Fibroblast of pulmonary artery (primary cell): ENCODE measurements at regions not wholly inside any gene's neighbourhood (a gene's known extent, or its start where the extent isn't known, plus 50 kb on each side); places are given as distances from the start of the nearest gene placed in this dataset.

Source experiments
- DNase-seq: peaks from one replicate; pipeline ENCODE4 v3.0.0-alpha.2; 2010; ENCODE audit warnings: low read depth
- H3K4me3 ChIP-seq: replicated peaks from 2 replicates; pipeline ENCODE4 v1.5.1; 2011; ENCODE audit warnings: low read depth, mild to moderate bottlenecking, control low read depth, low read length, moderate library complexity
- TF ChIP-seq, protein P1 (sequence below): IDR thresholded peaks from 2 replicates; pipeline ENCODE4 v1.5.1; 2011; ENCODE audit warnings: mild to moderate bottlenecking, control low read depth, low read length, inconsistent platforms; ENCODE audit errors: missing control alignments

DNA sequence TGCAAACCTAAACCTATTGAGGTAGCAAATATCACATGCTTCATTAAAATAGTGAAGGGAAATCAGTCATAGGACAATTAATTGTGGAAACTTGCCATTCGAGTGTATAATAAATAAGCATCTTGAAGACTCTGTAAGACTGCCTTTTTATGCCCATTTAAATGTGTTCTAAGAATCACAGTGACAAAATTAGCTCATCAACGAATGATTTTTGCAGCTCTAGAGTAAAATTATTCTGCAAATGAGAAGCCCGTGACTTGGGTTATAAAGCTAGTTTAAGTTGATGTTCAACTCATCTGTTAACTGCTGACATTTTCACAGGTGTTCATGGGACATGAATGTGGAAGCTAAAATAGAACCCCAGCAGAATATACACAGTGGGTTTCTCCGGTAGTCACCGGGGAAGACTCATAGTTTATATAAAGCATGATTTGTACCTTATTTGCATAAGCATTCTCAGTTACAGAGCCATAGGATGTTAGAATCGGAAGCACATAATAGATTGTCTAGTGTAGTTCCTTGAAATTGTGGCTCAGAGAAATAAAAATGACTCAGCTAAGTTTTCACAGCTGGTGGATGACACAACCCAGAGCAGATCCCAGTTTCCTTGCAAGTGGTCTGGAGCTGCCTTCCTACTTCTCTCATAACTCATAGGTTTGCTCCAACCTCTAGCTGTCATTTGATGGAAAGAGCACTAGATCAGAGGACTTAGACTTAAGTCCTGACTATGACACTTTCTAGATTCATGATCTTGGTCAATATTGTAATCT, 107.3 kb downstream of the UCHL5 start:
- TF ChIP-seq, protein P1, sequence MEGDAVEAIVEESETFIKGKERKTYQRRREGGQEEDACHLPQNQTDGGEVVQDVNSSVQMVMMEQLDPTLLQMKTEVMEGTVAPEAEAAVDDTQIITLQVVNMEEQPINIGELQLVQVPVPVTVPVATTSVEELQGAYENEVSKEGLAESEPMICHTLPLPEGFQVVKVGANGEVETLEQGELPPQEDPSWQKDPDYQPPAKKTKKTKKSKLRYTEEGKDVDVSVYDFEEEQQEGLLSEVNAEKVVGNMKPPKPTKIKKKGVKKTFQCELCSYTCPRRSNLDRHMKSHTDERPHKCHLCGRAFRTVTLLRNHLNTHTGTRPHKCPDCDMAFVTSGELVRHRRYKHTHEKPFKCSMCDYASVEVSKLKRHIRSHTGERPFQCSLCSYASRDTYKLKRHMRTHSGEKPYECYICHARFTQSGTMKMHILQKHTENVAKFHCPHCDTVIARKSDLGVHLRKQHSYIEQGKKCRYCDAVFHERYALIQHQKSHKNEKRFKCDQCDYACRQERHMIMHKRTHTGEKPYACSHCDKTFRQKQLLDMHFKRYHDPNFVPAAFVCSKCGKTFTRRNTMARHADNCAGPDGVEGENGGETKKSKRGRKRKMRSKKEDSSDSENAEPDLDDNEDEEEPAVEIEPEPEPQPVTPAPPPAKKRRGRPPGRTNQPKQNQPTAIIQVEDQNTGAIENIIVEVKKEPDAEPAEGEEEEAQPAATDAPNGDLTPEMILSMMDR = no peak
- DNase-seq = peak; percentile 91
- no peak overlapping the region for H3K4me3 ChIP-seq

DNA sequence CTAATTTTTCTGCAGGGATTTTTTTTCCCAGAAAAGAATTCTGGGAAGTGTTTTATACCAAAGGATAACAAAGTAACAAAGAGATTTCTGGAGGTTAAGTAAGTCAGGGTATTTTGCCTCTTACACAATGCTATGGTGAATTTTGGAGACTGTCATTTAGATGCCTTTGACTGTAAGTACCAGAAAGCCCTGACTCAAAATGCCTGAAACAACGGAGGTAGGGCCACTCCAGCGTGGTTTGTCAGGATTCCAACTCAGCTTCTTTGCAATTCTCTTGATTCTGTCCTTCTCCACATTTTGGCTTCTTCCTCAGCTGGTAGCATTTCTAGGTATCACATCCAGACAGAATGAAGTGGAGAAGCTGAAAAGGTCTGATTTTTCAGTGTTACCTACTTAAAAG, 106.5 kb downstream of the UCHL5 start:
- no peak overlapping the region for H3K4me3 ChIP-seq
- DNase-seq = peak; percentile 54
- TF ChIP-seq, protein P1 = no peak

DNA sequence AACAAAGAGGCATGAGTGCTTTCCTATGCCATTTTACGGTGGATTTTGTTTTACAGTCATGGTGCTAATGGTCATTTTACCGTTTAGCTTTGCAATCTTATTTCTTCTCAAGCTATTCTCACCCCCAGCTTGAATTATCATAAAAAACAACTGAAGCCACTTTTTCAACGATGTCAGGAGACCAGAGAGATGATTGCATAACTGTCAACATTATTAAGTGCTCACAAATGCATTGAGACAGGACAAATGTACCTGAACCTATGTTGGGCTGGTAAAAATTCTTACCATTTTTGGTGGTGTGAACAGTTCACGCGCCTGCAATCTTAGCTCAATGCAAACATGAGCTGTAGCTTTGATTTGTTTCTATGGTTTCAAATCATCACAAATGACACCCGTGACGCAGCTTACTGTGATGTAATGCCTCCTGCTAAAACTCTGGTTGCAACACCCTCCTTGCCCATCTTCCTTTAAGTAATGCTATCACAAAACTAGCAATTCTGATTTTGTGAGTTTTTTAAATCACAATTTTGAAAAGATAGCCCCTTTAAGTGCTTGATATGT, 104.4 kb downstream of the UCHL5 start:
- H3K4me3 ChIP-seq = no peak overlapping the region
- TF ChIP-seq, protein P1 = no peak
- DNase-seq = peak; percentile 53

DNA sequence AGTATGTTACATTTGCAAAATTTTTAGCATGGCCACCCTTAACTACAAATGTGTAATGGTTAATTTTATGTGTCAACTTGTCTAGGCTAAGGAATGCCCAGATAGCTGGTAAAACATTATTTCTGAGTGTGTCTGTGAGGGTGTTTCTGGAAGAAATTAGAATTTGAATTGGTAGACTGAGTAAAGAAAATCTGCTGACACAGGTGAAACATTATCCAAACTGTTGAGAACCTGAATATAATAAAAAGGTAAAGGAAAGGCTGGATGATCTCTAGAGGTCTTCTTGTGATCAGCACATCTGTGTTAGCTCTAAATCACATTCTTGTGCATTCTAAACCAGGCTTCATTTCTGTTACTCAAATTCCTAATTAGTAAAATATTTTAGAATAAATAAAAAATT, 100.8 kb downstream of the UCHL5 start:
- TF ChIP-seq, protein P1 = no peak
- DNase-seq = no peak
- H3K4me3 ChIP-seq = no peak overlapping the region

DNA sequence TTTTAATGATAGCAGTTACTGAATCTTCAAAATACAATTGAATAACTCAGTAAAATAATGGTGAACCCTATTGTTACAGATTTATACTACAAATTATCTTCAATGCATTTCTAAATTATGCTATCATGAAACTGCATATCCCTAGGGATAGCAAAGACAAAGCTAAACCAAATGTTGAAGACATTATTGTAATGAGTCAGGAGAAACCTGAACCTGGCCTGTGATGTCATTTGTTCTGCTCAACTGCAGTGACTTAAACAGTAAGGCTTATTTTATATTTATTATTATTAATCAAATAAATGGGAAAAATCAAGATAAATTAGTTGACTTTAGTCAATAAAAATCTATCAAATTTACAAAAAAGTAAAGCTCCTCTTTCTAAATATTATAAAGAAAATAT, 100.3 kb downstream of the UCHL5 start:
- TF ChIP-seq, protein P1 = no peak
- peak; percentile 72 for DNase-seq
- no peak overlapping the region for H3K4me3 ChIP-seq

DNA sequence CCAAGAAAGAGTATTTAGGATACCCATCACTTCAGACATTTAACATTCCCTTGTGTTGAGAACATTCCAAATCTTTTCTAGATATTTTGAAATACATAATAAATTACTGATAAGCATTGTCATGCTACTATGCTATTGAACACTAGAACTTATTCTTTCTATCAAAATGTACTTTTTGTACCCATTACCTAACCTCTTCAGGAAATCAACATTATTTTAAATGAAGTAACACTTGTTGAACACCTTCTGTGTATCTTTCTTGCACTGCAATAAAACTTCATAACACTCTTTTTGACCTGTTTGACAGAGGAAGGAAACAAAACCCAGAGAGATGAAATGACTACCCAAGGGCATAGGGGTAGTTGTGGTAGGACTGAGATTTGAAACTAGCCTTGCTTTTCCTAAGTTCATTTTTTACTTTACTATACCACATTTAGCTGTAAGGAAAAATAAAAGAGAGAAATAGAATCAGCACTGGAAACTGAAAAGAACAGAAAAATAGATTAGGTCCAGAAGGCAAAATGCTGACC, 99.4 kb downstream of the UCHL5 start:
- TF ChIP-seq, protein P1 = no peak
- DNase-seq = no peak
- no peak overlapping the region for H3K4me3 ChIP-seq
